Parathyroid adenoma (tissue), 2 donors: ENCODE measurements at regions not wholly inside any gene's neighbourhood (a gene's known extent, or its start where the extent isn't known, plus 50 kb on each side); places are given as distances from the start of the nearest gene placed in this dataset.

Source experiments
- H2AFZ ChIP-seq: fragments of 300-600 bp; sonication (generic); one replicate; pipeline ENCODE4 v1.7.0; 2017; ENCODE audit warnings: antibody characterized with exemption, mild to moderate bottlenecking
- H3K27ac ChIP-seq: fragments of 300-600 bp; sonication (generic); one replicate; pipeline ENCODE4 v1.7.0; 2017
- H3K27me3 ChIP-seq: fragments of 300-600 bp; sonication (generic); one replicate; pipeline ENCODE4 v1.7.0; 2017; ENCODE audit warnings: low read length; ENCODE audit not compliant: control insufficient read depth, insufficient read depth
- H3K36me3 ChIP-seq: fragments of 300-600 bp; sonication (generic); one replicate; pipeline ENCODE4 v1.7.0; 2017; ENCODE audit warnings: low read length; ENCODE audit not compliant: control insufficient read depth, insufficient read depth
- H3K4me1 ChIP-seq: fragments of 300-600 bp; sonication (generic); one replicate; pipeline ENCODE4 v1.7.0; 2017; ENCODE audit warnings: control low read depth
- H3K4me2 ChIP-seq: fragments of 300-600 bp; sonication (generic); one replicate; pipeline ENCODE4 v1.7.0; 2017; ENCODE audit warnings: low read length
- H3K4me3 ChIP-seq: fragments of 300-600 bp; sonication (generic); one replicate; pipeline ENCODE4 v1.7.0; 2017; ENCODE audit warnings: low read depth, low read length
- H3K79me2 ChIP-seq: fragments of 300-600 bp; sonication (generic); one replicate; pipeline ENCODE4 v1.7.0; 2017; ENCODE audit warnings: control low read depth
- H3K9ac ChIP-seq: fragments of 300-600 bp; sonication (generic); one replicate; pipeline ENCODE4 v1.7.0; 2017; ENCODE audit warnings: mild to moderate bottlenecking
- H3K9me3 ChIP-seq: fragments of 300-600 bp; sonication (generic); one replicate; pipeline ENCODE4 v1.7.0; 2017; ENCODE audit warnings: low read length; ENCODE audit not compliant: control insufficient read depth
- TF ChIP-seq, protein P1 (sequence below): fragments of 300-600 bp; sonication (generic); IDR thresholded peaks from one replicate; pipeline ENCODE4 v1.7.0; 2017; ENCODE audit warnings: antibody characterized with exemption, mild to moderate bottlenecking
- donor health status: primary hyperparathyroidism.

- H3K4me2 ChIP-seq = no peak overlapping the region
- H3K79me2 ChIP-seq = no peaks in the 10 kb centered on the region
- no peak overlapping the region for H3K4me3 ChIP-seq
- H3K9me3 ChIP-seq = no peaks in the 10 kb centered on the region
- TF ChIP-seq, protein P1, sequence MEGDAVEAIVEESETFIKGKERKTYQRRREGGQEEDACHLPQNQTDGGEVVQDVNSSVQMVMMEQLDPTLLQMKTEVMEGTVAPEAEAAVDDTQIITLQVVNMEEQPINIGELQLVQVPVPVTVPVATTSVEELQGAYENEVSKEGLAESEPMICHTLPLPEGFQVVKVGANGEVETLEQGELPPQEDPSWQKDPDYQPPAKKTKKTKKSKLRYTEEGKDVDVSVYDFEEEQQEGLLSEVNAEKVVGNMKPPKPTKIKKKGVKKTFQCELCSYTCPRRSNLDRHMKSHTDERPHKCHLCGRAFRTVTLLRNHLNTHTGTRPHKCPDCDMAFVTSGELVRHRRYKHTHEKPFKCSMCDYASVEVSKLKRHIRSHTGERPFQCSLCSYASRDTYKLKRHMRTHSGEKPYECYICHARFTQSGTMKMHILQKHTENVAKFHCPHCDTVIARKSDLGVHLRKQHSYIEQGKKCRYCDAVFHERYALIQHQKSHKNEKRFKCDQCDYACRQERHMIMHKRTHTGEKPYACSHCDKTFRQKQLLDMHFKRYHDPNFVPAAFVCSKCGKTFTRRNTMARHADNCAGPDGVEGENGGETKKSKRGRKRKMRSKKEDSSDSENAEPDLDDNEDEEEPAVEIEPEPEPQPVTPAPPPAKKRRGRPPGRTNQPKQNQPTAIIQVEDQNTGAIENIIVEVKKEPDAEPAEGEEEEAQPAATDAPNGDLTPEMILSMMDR = no peak
- no peaks in the 10 kb centered on the region for H3K27me3 ChIP-seq
- no peak overlapping the region for H3K9ac ChIP-seq
- H2AFZ ChIP-seq = no peak overlapping the region
- no peak overlapping the region for H3K27ac ChIP-seq
- no peaks in the 10 kb centered on the region for H3K36me3 ChIP-seq
- no peaks in the 10 kb centered on the region for H3K4me1 ChIP-seq
Observed at GRCh38 chr3:72186400-72186855, 401.5 kb upstream of the PROK2 start.

DNA sequence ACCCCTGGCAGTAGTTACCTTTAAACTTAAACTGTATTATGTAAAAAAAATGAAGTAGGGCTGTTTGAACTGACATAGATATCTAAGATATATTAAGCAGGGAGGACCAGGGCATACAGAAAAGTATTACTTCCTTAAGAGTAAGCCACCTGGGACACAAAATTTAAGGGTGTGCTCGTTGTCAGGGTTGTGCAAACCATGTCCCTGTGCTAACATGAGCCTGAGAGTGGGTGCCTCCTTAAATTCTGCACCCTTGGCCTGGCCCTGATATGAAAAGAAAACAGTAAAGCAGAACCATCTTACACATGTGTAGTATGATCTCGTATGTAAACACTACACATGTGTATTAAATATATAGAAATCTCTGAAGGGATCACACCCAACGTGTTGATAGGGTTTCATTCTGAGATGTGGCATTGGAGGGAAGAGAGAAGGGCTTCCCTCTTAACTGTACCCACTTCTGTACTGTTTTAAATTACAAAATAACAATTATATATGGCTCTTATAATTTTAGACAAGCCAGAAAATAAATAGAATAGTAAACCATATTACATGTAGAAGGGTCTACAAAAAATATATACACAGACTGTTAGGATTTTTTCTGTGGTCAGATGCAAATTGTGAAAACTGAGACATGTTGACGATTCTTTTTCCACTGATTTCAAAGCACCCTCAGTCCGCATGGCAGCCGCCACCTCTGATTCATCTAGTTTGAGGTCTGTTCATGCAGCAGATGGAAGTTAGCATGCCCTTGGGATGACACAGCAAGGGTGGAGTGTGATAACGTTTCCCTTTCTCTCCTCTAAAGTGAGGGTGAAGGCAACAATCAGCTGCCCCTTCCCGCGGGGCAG lies 400.8 kb upstream of the PROK2 start:
- Histone ChIP-seq H3K36me3 (no peaks in the 10 kb centered on the region), H3K4me3 (no peak overlapping the region), H3K27ac (no peak overlapping the region), H3K9me3 (no peaks in the 10 kb centered on the region), H3K4me1 (no peaks in the 10 kb centered on the region), H3K9ac (no peak overlapping the region), H2AFZ (no peak overlapping the region), H3K79me2 (no peaks in the 10 kb centered on the region), H3K4me2 (no peak overlapping the region), H3K27me3 (no peaks in the 10 kb centered on the region)
- TF ChIP-seq, protein P1 = no peak

DNA sequence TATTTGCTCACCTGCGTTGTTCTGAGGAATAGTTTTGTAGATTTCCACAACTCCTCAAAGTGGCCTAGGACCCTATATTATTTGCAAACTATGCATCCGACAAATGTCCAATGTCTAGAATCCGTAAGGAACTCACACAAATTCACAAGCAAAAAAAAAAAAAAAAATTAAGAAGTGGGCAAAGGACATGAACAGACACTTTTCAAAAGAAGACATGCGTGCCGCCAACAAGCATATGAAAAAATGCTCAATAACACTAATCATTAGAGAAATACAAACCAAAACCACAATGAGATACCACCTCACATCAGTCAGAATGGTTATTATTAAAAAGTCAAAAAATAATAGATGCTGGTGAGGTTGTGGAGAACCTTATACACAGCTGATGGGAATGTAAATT lies 398.5 kb upstream of the PROK2 start:
- H3K27me3 ChIP-seq = no peaks in the 10 kb centered on the region
- no peak overlapping the region for H3K4me2 ChIP-seq
- H3K9ac ChIP-seq = no peak overlapping the region
- no peak overlapping the region for H2AFZ ChIP-seq
- no peaks in the 10 kb centered on the region for H3K79me2 ChIP-seq
- H3K4me3 ChIP-seq = no peak overlapping the region
- H3K4me1 ChIP-seq = no peaks in the 10 kb centered on the region
- no peaks in the 10 kb centered on the region for H3K9me3 ChIP-seq
- H3K27ac ChIP-seq = no peak overlapping the region
- H3K36me3 ChIP-seq = no peaks in the 10 kb centered on the region
- TF ChIP-seq, protein P1 = no peak

DNA sequence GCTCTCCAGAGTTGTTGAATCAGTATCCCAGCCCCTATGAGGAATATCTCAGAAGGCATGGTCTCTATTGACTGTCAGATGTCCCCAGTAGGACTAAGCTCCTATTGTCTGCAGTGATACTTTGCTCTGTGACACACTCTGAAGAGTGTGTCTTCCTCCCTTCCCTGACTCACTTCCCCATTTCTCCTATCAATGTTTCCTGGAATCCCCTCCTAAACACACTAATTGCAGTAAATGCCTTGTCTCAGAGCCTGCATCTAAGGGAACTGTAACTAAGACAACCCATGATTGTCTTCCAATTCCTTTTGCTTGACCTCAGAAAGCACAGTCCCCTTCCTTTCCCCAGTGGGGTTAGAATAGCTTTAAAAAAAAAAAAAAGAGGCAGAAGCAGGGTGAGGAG lies 397.3 kb upstream of the PROK2 start:
- TF ChIP-seq, protein P1 = no peak
- H3K4me1 ChIP-seq = no peaks in the 10 kb centered on the region
- H3K79me2 ChIP-seq = no peaks in the 10 kb centered on the region
- no peak overlapping the region for H3K4me2 ChIP-seq
- no peaks in the 10 kb centered on the region for H3K9me3 ChIP-seq
- H3K9ac ChIP-seq = no peak overlapping the region
- no peak overlapping the region for H3K4me3 ChIP-seq
- no peak overlapping the region for H2AFZ ChIP-seq
- H3K27ac ChIP-seq = no peak overlapping the region
- H3K27me3 ChIP-seq = no peaks in the 10 kb centered on the region
- no peaks in the 10 kb centered on the region for H3K36me3 ChIP-seq

- H3K79me2 ChIP-seq = no peaks in the 10 kb centered on the region
- no peaks in the 10 kb centered on the region for H3K9me3 ChIP-seq
- no peaks in the 10 kb centered on the region for H3K4me1 ChIP-seq
- H2AFZ ChIP-seq = no peak overlapping the region
- no peaks in the 10 kb centered on the region for H3K27me3 ChIP-seq
- H3K4me3 ChIP-seq = no peak overlapping the region
- TF ChIP-seq, protein P1 = no peak
- H3K36me3 ChIP-seq = no peaks in the 10 kb centered on the region
- no peak overlapping the region for H3K4me2 ChIP-seq
- H3K9ac ChIP-seq = no peak overlapping the region
- H3K27ac ChIP-seq = no peak overlapping the region
Observed at GRCh38 chr3:72181251-72181650, 396.3 kb upstream of the PROK2 start.
